ENCODE measurements at regions not wholly inside any gene's neighbourhood (a gene's known extent, or its start where the extent isn't known, plus 50 kb on each side); places are given as distances from the start of the nearest gene placed in this dataset.

DNA sequence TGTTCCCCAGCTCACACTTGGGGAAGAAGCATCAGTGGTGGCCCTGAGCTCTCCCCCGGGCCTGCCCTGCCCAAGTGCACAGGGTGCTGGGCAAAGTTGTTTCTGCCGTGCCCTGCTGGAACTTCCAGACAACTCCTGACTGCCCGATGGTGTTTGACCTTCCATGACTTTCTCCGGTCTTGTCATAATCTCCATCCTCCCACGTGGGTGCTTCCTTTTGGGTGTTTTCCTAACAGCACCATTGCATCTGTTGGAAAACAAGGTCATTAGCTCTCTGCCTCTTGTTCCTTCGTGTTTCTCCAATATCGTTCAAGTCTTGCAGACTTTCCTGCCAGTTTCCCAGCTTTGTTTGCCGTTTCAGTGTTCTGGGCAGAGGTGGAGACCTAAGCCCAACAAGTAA lies 68.7 kb upstream of the TIAM2 start:
- no peak for TF ChIP-seq CTCF (IDR thresholded peaks at IDR 0.05; ENCODE audit: insufficient read depth, low read depth, low read length, missing control alignments)
- DNase-seq (ENCODE audit: low read depth), result no peak
- no peak overlapping the region for H3K4me3 ChIP-seq (ENCODE audit: low read depth, low read length)

DNA sequence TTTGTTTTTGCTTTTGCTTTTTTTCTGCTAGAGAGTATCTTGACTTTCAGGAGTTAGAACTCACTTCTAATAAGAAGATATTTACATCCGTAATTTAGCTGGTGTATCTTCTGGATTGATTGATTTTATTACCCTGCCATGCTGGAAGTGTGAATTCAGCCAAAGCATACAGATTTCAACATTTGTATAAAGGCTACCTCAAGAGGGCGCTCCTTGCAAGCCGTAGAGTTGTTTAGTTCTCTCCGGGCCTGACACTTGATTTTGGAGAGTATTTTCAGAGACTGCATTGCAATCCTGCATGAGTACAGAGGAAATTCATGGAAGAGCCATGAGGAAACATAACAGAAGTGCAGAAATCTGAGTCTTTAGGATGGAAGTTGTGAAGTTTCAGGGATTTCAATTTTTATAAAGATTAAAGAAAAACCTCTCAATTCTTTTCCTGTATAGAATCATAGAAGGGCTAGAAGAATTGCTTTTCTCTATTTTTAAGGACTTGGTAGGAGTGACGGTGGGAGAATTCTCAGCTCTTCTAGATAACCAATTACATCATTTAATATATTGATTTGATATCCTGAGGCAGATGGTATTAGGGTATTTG lies 66.7 kb upstream of the TIAM2 start:
- peak; percentile 74 for TF ChIP-seq CTCF (IDR thresholded peaks at IDR 0.05; ENCODE audit: insufficient read depth, low read depth, low read length, missing control alignments)
- DNase-seq (ENCODE audit: low read depth), result peak; percentile 71
- no peak overlapping the region for H3K4me3 ChIP-seq (ENCODE audit: low read depth, low read length)

DNA sequence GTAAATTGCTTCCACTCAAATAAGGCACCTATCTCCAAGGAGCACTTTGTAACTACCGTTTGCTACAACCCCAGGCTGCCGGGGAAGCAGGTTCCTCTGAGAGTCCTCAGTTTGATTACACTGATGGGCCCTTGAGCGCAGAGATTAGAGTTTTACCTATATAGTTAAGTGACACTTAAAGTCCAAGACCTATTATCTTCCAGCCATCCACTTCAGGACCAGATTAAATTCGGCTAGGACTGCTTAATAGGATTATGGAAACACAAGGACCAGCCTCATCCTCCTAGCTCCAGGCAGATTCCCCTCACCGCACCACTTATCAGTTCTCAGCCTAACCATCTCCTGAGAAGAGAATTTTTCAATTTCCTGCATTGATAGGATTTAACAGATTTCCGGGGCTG lies 64.7 kb upstream of the TIAM2 start:
- no peak for DNase-seq (ENCODE audit: low read depth)
- TF ChIP-seq CTCF (IDR thresholded peaks at IDR 0.05; ENCODE audit: insufficient read depth, low read depth, low read length, missing control alignments), result no peak
- no peak overlapping the region for H3K4me3 ChIP-seq (ENCODE audit: low read depth, low read length)

GRCh38 chr6:154931711-154932424 lies 63.2 kb upstream of the TIAM2 start:
- H3K4me3 ChIP-seq (ENCODE audit: low read depth, low read length), result no peak overlapping the region
- no peak for DNase-seq (ENCODE audit: low read depth)
- TF ChIP-seq CTCF (IDR thresholded peaks at IDR 0.05; ENCODE audit: insufficient read depth, low read depth, low read length, missing control alignments), result no peak

DNA sequence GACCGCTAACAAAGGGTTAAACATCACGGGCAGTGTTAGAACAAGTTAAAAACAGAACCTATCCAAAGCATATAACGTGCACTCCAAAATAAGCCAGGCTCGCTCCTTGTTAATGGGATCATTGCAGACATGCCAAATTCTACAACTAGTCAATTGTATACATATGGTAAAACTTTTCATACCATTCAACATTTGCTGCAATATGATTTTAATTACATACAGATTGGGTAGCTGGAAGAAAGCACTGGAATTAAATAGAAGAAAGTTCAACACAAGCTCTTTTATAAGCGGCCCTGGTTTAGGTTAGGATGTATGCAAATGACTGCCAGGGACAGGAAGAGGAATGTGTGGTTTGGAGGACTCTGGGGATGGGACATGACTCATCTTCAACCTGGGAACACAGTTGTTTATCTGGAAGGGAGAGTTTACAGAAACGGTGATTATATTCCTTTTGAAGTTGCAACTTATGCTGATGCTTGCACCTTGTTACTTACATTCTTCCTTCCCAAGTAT lies 62.5 kb upstream of the TIAM2 start:
- H3K4me3 ChIP-seq (ENCODE audit: low read depth, low read length), result no peak overlapping the region
- no peak for DNase-seq (ENCODE audit: low read depth)
- no peak for TF ChIP-seq CTCF (IDR thresholded peaks at IDR 0.05; ENCODE audit: insufficient read depth, low read depth, low read length, missing control alignments)

- no peak overlapping the region for H3K4me3 ChIP-seq (ENCODE audit: low read depth, low read length)
- no peak for DNase-seq (ENCODE audit: low read depth)
- no peak for TF ChIP-seq CTCF (IDR thresholded peaks at IDR 0.05; ENCODE audit: insufficient read depth, low read depth, low read length, missing control alignments)
These were observed 61.8 kb upstream of the TIAM2 start for GRCh38 chr6:154933181-154933827.

All from GM12865 (cell line).